ENCODE measurements at regions not wholly inside any gene's neighbourhood (a gene's known extent, or its start where the extent isn't known, plus 50 kb on each side); places are given as distances from the start of the nearest gene placed in this dataset.
"Not testable (repeated sequence)": the region's sequence is repeated elsewhere in the genome, so short reads cannot be mapped to it uniquely, and the experiment has no call there.

- not testable (repeated sequence) for TF ChIP-seq CTCF (conservative IDR thresholded peaks at IDR 0.05; ENCODE audit: low read depth in 2 of 2); REST (IDR thresholded peaks at IDR 0.05; ENCODE audit: unreplicated experiment); EZH2phosphoT487 (IDR thresholded peaks at IDR 0.05; ENCODE audit: unreplicated experiment); EZH2 (IDR thresholded peaks at IDR 0.05; ENCODE audit: low read depth, unreplicated experiment)
These were observed 666.3 kb downstream of the TMEM121 start for GRCh38 chr14:106192701-106193100.
